Right forelimb (tissue), 1 donor: ENCODE measurements at regions not wholly inside any gene's neighbourhood (a gene's known extent, or its start where the extent isn't known, plus 50 kb on each side); places are given as distances from the start of the nearest gene placed in this dataset.
"Not testable (repeated sequence)": the region's sequence is repeated elsewhere in the genome, so short reads cannot be mapped to it uniquely, and the experiment has no call there.

ENCODE experiments used
- DNase-seq: peaks from one replicate; pipeline ENCODE4 v3.0.0-alpha.2; 2018

DNA sequence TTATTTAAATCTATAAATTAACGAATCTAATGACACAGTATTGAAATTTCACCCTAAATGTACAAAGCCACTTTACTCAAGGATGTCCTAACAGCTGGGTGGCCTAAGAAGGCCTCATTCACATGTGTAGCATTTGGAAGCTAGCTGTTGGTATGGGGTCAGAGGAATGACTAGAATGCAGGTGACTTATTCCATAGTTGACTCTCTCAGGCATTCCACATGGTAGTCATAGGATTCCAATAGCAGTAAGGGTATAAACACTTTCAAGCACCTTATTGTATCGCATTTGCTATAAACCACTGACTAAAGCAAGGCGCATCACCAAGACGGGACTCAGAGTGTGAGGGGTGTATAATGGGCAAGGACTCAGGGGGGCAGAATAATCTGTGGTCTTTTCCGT, 294.8 kb upstream of the EPHA3 start:
- no peak for DNase-seq

DNA sequence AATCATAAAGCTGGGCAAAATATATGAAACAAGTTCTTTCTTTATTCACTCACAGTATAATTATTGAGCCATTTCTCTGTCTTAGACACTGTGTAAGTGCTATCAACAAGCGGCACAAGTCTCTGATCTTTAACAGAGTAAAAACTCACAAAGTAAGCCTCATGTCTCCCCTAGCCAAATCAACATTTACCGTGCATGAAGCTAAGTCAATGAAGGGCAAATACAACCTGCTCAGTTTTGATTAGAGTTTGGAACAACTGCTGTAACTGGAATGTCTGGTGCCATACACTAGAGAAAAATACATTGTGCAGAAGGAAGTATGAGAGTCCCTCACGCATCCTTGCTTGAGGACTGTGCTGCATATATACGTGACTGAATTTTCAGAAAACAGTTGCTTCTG, 291.0 kb upstream of the EPHA3 start:
- DNase-seq, result no peak

DNA sequence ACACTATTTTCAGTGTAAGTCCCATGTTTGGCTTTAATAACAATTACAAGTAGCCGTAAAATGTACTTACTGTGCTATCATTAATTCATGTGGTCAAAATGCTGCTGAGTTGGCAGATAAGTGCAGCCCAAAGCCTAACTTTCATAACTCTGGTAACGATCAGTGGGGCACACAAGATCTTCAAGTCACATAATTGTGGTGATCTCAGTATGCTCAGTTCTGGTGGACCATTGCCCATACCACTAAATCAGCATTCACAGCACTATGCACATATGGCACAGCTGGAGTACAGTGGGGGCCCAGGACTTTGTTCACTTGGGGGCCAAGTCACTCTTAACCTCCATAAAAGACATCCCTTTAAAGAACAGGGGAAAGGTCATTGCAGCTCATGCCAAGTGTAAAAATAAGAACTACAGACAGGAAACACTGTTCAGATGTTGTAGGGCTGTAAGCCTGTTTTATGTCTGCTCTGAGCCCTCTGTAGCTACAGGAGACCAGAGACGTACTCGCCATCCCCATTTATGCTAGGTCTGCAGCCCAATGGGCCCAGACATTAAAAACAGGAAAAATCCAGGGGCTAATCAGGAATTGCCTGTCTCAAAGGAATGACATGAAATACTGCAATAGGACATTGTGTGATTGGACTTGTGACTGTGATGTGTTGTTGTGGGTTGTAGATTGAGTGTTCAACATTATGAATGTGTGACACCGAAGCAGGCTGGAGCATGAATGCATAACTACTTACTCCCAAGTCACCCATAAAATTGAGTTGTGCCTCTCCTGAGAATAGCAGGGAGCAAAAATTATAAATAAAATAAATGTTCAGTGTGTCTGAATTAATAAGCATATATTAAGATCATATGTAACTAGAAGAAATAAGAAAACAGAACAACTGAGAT, 282.5 kb upstream of the EPHA3 start:
- no peak for DNase-seq

DNA sequence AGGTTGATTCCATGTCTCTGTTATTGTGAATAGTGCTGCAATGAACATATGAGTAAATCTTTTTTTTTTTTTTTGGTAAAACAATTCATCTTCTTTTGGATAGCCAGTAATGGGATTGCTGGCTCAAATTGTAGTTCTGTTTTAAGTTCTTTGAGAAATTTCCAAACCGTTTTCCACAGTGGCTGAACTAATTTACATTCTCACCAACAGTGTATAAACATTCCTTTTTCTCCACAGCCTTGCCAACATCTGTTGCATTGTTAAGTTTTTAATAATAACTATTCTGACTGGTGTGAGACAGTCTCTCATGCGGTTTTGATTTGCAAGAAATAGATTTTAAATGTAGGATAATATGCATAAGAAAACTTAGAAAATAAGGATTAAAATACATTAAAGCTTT, 279.0 kb upstream of the EPHA3 start:
- DNase-seq, result no peak

DNA sequence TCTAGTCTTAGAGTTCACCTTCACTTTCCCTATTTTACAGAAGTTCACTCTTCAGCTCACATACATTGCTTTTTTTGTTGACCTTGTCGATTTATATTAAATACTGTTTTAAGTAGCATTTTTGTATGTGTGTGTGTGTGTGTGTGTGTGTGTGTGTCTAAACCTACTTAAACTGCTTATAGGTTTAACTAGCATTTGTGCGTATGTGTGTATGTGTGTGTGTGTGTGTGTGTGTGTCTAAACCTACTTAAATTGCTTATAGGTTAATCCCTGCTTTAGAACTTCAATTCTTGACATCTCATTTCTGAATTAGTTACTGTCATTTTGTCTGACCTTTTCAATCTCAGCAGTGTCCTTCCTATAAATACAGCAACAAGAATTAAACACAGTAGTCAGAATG, 254.8 kb upstream of the EPHA3 start:
- DNase-seq, result no peak

DNA sequence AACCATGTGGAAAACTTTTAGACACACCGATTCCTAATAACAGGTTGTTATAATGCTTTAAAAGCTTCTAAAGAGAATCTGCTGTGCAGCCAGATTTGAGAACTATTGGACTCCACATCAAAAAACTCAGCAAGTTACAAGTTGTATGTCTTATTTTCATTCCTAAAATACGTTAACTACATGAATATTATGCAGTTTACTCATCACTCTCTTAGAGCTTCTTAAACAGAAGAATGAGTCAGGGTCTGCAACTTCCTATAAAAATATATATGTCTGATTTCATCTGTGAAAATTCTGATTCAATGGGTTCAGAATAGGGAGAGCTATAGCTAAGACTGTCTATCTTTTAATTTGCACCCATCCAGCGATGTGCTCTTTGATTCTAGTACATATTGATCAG, 244.2 kb upstream of the EPHA3 start:
- no peak for DNase-seq

DNA sequence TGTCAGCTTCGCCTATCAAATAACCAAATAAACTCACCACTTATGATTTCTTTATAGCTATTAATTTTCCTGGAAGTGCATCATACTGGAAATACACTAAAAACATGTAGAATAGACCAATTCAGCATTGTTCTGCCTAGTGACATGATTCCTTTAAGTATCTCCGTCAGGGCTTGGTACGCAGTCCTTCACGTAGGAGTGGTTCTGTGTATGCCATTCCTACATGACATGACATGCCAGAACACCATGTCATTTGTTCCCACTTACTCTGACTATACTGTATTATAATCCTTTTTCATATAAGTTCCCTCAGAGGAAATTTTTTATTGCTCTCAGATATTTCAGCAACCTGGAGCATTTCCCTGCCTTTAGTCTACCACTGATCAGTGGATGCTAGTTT, 230.7 kb upstream of the EPHA3 start:
- no peak for DNase-seq

DNA sequence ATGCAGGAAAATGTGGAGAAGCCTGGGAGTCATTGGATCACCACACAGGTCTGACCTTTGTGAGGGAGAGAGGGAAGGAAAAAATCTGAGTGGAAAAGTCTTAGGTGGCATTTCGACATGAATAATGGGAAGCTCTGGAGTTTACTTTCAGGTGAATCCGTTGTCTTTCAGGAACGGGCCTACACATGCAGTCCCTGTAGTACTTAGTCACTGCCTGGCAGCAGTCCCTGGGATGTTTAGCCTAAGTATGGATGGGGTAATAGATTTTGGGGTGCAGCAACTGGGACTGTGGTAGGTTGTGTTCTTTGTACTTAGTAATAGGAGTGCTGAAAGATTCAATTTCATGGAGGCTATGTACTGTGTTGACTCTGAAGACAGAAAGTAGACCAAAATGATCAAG, 227.5 kb upstream of the EPHA3 start:
- DNase-seq, result no peak

DNA sequence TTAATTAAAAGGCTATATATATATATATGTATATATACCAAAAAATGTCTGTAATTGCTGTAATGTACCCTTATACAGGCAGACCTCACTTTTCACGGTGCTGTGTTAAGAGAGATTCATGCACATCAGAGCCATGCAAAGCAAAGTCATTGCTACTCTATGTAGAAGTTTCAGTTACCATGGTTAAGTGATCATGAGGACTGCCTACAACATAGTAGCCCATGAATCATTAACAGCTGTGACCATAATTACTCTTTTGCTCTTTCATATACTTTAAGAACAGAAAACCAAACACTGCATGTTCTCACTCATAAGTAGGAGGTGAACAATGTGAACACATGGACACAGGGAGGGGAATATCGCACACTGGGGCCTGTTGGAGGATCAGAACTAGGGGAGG, 225.3 kb upstream of the EPHA3 start:
- DNase-seq, result no peak

DNA sequence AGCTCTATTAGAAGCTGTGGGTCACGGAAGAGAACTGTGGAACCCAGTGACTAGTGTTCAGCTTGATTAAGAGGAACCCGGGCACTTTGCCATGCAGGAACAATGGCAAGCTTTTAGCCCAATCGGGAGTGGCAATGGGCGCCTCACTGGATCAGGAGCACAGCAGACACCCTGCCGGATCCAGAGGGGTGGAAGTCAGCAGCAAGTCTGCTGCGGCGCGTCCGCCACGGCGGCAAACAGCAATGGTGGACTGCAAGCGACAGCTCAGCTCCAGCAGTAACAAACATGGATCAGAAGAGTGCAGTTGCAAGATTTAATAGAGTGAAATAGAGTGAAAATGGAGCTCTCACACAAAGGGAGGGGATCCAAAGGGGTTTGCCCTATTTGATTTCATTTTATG, 220.8 kb upstream of the EPHA3 start:
- DNase-seq, result not testable (repeated sequence)

DNA sequence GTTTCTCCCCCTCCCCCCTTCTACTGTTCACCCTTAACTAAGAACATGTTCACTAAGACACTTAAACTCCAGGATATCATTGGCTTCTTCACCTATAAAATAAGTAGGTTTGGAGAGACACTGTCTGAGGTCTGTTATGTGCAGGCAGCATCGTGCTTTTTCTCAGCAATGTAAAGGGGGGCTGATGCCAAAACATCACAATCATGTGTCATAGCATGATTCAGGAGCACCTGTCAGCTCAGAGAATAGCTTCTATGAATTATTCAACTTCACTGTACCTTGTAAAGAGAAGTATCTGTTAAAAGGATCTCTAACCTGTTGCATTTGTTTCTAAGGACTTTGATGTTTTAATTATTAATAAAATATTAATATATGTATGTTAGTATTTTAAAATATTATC, 211.4 kb upstream of the EPHA3 start:
- no peak for DNase-seq

DNA sequence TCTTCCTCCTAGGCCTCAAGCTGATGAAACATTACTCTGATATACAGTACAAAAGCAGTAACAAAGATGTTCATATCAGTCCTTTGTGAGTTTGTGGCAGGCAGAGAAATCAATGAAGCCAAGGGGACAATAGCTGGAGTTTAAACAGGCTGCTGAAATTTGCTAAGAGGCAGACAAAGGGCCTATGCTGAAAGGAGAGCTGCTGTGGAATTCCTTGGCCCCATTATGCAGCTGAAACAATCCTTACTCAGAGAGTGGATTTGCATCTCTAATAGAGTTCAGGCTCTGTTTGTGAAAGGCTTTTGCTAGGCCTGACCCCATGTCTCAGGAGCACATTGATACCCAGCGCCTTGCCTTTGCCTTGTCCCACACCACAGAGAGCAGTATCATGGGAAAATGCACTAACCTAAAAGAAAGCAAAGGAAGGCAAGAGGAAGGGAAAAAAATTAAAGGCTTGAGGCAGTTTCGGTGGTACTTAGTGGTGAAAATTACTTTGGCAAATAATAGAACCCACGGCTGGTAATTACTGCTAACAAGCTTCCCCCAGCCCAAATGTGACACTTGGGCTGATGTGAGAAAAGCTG, 195.0 kb upstream of the EPHA3 start:
- no peak for DNase-seq

DNA sequence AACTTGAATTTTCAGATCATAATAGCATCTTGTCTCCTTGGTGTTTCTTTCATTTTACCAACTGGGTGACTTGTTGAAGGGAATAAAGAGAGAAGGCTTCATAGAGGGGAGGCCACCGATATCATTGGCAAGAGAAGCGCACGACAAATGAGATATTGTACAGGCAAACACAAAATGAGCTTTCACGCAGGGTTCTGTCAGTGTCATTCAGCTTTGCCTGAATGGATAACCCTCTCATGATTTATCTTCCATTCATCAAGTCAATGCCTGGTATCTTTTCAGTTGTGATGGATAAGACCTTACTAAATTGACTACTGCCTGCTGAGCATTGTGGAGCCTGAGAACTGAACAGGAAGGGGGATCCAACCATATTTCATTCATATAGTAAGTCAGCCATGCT, 188.6 kb upstream of the EPHA3 start:
- no peak for DNase-seq

DNA sequence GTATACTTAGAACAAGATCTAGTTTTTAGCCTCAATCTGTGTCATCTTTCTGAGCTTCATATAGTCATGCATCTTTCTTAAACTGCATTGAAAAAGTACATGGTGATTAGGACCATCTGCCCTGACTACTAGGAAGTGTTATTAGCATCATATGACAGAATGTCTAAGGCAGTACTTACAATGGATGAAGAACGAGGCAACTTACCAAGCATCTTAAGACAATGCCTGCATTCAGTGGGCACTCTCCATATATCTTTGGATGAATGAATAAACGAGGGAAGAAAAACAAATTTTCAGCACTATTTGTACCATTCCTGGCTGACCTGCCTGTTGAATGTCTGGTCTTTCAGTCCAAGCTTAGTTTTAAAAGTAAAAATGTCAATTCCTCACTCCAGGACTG, 185.4 kb upstream of the EPHA3 start:
- no peak for DNase-seq

DNA sequence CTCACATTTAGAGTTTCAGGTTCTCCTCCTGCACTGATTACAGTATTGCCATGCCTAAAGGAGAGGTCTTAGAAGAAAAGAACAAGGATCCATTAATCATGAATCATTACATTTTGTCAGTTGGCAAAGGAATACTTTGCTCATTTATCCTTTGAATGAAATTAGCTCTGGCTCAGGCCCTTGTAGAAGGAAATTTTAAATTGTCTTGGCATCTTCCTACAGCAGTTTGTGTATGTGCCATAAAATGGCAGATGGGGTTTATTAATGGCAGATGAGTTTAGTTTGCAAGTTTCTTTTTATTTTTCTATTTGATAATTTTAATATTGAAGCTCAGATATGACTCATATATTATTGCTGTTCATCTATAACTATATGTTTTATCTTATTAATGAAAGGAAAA, 181.2 kb upstream of the EPHA3 start:
- DNase-seq, result no peak

DNA sequence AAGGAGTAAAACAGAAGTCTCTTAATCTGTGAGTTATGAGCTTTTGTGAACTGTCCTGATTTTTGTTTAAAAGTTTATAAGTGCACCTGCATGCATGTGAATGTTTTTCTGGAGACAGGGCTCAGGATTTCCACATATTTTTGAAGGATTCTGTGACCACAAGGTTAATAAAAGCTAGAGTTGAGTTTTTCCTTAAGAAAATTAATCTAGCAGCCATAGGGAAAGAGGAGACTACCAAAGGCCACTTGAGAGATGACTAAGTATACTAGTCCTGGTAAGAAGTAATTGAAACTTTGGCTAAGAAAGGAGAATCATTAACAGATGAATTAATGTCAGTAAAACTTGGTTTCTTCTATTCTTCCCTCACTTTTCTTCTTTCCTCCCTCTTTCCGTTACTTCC, 176.8 kb upstream of the EPHA3 start:
- DNase-seq, result no peak

DNA sequence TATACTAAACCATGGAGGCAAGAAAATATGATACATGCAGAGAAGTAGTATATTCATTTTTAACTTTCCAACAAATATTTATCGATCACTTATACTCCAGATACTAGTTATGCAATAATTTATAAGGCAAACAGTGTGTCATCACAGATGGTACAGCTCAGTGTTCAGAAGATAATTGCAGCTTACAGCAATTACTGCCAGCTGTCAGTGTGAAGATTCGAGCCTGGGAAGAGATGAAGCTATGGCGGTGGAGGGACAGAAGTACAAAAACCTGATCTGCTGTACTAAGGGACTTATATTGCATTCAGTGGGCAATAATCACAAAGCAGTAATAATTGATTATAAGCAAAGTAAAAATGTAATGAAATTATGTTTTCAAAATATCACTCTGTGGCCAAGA, 170.6 kb upstream of the EPHA3 start:
- no peak for DNase-seq

DNA sequence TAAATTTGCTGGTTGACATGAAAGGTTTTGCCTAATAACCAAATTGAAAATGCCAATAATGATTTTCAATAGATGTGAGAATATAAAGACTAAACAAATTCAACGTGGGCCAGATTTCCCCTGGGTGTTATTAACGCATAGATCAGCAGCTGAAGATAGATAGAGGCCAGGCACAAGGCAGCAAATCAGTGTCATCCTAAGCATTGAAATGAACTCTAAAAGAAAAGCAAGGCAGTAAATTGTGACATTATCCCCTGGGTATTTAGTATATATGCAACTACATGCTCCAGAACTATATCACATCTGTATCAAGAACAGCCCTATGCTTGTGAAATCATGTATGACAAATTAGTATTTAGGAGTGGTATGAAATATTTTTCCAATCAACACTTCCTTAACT, 167.1 kb upstream of the EPHA3 start:
- DNase-seq, result no peak

DNA sequence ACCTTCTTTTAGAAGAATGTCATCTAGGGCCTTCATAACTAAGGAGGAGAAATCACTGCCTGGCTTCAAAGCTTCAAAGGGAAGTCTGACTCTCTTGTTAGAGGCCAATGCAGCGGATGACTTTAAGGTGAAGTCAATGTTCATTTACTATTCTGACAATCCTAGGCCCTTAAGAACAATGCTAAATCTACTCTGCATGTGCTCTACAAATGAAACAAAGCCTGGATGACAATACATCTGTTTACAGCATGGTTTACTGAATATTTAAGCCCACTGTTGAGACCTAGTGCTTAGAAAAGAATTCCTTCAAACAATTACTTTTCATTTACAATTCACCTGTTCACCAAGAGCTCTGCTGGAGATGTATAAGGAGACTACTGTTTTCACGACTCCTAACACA, 160.4 kb upstream of the EPHA3 start:
- DNase-seq, result no peak

DNA sequence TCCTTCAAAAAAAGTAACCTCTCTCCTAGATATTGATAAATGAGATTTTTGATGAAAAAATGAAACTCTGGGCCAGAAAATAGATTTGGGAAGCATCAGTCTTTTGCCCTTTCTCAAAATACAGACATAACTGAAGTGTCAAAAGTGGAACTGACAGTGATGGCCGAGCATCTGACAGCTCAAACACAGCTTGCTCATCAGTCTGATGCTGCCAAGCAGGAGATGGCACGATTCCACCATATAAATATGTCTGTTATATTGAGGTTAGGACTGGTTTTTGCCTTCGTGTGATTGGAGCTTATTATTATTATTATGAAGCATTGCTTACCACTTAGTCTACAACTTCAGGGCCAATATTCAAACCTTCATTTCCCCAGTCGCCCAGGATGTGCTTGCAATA, 152.6 kb upstream of the EPHA3 start:
- no peak for DNase-seq

DNA sequence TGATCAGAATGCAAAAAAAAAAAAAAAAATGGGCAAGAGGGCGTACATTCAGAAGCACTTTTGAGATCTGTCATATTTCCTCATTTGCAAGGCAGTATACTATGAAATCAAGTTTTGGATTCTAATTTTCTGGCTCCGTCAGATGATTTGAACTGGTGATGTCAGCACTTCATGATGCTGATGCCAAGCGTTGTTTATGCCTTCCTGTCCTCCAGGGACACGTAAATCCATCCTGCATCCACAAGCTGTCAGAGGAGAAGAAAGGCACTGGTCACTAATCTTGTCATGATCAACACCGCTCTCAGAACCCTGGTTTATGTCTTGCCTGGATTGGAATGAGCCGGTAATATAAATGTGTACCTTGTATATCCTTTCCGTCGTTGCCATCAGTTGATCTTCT, 152.1 kb upstream of the EPHA3 start:
- DNase-seq, result no peak

DNA sequence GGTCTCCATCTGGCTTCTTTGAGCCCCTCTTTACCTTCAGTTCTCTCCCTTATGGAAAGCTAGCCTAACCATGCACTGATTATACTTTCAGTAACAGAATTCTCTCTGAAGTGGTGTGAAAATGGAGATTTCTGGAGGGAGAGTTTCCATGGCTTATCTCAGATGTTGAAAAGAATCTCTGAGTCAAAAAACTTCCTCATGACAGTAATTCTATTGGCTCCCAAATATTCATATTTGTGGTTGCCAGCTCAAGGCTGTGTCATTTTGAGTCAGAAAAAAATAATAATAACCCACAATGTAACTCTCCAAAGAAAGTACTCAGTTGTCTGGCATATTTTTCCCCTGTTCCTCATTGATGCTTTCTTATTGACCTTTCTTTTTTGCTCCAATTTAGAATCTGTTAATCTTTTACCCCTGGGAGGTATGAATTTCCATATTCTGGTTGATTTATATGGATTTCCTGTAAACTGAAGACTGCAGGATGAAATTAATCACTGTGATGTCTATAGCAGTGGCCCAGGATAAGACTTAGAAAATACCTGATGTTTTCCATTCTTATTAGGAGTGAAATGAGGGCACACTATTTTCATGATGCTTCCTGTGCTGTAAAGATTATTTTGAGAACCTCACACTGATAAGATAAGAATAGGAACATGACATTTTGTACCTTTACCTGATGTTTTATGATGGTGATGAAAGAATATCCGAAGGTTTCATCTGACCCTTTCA, 149.5 kb upstream of the EPHA3 start:
- DNase-seq, result no peak

DNA sequence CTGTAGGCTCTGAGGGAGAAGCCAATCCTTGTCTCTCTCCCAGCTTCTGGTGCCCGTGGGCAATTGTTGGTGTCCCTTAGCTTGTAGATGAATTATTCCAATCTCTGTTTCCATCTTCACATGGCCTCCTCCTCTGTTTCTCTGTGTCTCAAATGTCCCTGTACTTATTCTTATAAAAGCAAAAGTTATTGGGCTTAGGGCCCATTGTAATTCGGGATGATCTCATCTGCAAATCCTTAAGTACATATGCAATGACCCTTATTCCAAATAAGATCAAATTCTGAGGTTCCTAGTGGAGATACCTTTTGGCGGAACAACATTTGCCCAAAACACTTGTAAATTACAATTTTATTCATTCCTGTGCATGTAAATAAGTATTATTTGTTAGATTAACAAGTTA, 147.4 kb upstream of the EPHA3 start:
- DNase-seq, result no peak

DNA sequence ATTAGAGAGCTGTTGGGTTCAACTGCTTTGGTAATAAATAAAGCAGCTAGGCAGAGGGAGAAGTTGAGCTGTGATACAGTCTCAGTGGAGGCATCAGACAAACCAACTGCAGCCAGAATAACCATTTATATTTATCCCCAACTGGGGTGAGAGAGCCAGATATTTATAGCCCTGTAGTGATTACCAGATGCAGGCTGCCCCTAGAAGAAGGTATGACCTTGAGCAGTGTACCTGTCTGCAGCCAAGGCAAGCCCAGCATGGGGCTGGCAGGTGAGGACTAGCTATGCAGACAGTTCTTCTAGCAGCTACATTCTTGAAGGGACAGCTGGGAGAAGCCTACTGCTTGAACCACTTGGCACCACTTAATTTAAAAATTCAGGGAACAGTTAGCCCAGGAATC, 144.4 kb upstream of the EPHA3 start:
- no peak for DNase-seq
